ENCODE measurements at regions not wholly inside any gene's neighbourhood (a gene's known extent, or its start where the extent isn't known, plus 50 kb on each side); places are given as distances from the start of the nearest gene placed in this dataset.

GRCh38 chr11:71363721-71364120 lies 84.5 kb downstream of the DHCR7 start:
- H3K4me3 ChIP-seq (ENCODE audit: low read depth, low read length) = no peak overlapping the region
- no peaks in the 10 kb centered on the region for H3K36me3 ChIP-seq (ENCODE audit: control insufficient read depth, insufficient read depth, low read length)
- H3K27me3 ChIP-seq (ENCODE audit: control insufficient read depth, insufficient read depth, low read length) = peaks cover 2% of the 10 kb centered on the region
- TF ChIP-seq, protein P1, sequence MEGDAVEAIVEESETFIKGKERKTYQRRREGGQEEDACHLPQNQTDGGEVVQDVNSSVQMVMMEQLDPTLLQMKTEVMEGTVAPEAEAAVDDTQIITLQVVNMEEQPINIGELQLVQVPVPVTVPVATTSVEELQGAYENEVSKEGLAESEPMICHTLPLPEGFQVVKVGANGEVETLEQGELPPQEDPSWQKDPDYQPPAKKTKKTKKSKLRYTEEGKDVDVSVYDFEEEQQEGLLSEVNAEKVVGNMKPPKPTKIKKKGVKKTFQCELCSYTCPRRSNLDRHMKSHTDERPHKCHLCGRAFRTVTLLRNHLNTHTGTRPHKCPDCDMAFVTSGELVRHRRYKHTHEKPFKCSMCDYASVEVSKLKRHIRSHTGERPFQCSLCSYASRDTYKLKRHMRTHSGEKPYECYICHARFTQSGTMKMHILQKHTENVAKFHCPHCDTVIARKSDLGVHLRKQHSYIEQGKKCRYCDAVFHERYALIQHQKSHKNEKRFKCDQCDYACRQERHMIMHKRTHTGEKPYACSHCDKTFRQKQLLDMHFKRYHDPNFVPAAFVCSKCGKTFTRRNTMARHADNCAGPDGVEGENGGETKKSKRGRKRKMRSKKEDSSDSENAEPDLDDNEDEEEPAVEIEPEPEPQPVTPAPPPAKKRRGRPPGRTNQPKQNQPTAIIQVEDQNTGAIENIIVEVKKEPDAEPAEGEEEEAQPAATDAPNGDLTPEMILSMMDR (IDR thresholded peaks at IDR 0.05; ENCODE audit: insufficient read depth, low read length, poor library complexity, severe bottlenecking) = no peak
- DNase-seq (ENCODE audit: low read depth) = no peak

DNA sequence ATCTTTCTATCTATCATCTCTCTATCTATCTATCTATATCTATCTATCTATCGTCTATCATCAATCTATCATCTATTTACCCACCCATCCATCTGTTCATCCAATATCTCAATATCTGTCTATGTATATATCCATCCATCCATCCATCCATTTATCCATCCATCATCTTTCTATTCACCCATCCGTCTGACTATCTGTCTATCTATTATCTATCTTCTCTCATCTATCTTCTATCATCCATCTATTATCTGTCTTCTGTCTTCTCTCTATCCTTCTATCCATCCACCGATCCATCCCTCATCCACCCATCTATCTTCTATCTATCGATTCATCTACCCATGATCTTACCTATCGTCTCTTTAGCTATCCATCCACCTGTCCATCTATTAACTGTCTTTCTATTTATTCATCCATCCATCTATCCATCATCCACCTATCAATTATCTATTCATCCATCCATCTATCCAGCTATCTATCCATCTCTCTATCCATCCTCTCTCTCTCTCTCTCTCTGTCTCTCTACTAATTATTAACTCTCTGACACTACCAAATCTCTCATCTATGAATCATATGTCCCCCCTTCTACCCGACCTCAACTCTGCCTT lies 89.1 kb downstream of the DHCR7 start:
- Histone ChIP-seq H3K27me3 (ENCODE audit: control insufficient read depth, insufficient read depth, low read length) (peaks cover 4% of the 10 kb centered on the region), H3K4me3 (ENCODE audit: low read depth, low read length) (no peak overlapping the region), H3K36me3 (ENCODE audit: control insufficient read depth, insufficient read depth, low read length) (no peaks in the 10 kb centered on the region)
- DNase-seq (ENCODE audit: low read depth) = no peak
- TF ChIP-seq, protein P1 (IDR thresholded peaks at IDR 0.05; ENCODE audit: insufficient read depth, low read length, poor library complexity, severe bottlenecking) = no peak

GRCh38 chr11:71358122-71358728 lies 90.0 kb downstream of the DHCR7 start:
- peaks cover 4% of the 10 kb centered on the region for H3K27me3 ChIP-seq (ENCODE audit: control insufficient read depth, insufficient read depth, low read length)
- H3K36me3 ChIP-seq (ENCODE audit: control insufficient read depth, insufficient read depth, low read length) = no peaks in the 10 kb centered on the region
- DNase-seq (ENCODE audit: low read depth) = no peak
- no peak overlapping the region for H3K4me3 ChIP-seq (ENCODE audit: low read depth, low read length)
- TF ChIP-seq, protein P1 (IDR thresholded peaks at IDR 0.05; ENCODE audit: insufficient read depth, low read length, poor library complexity, severe bottlenecking) = no peak

- DNase-seq (ENCODE audit: low read depth) = no peak
- no peaks in the 10 kb centered on the region for H3K36me3 ChIP-seq (ENCODE audit: control insufficient read depth, insufficient read depth, low read length)
- no peak overlapping the region for H3K4me3 ChIP-seq (ENCODE audit: low read depth, low read length)
- TF ChIP-seq, protein P1 (IDR thresholded peaks at IDR 0.05; ENCODE audit: insufficient read depth, low read length, poor library complexity, severe bottlenecking) = no peak
- peaks cover 4% of the 10 kb centered on the region for H3K27me3 ChIP-seq (ENCODE audit: control insufficient read depth, insufficient read depth, low read length)
These were observed 90.8 kb downstream of the DHCR7 start for GRCh38 chr11:71357414-71357813.

DNA sequence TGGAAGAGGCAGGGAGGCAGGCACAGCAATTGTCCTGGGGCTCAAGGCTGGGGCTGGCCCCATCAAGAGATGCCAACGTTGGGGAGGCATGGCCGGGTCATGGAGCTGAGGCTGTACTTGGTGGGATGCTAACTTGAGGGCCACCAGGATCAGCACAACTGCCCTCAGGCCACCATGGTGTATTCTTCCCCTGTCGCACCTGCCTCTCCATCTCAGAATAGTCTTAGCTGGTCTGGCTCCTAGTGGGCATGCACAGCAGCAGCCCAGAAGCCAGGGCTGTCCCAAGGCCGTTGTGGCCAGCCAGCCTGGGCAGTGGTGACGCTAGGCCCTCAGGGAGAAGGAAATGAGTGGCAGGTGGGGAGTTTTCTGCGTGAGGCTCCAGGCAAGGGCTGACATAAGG lies 91.3 kb downstream of the DHCR7 start:
- H3K4me3 ChIP-seq (ENCODE audit: low read depth, low read length) = no peak overlapping the region
- TF ChIP-seq, protein P1 (IDR thresholded peaks at IDR 0.05; ENCODE audit: insufficient read depth, low read length, poor library complexity, severe bottlenecking) = no peak
- H3K36me3 ChIP-seq (ENCODE audit: control insufficient read depth, insufficient read depth, low read length) = no peaks in the 10 kb centered on the region
- DNase-seq (ENCODE audit: low read depth) = no peak
- H3K27me3 ChIP-seq (ENCODE audit: control insufficient read depth, insufficient read depth, low read length) = peaks cover 4% of the 10 kb centered on the region
